ENCODE measurements at regions not wholly inside any gene's neighbourhood (a gene's known extent, or its start where the extent isn't known, plus 50 kb on each side); places are given as distances from the start of the nearest gene placed in this dataset.
"Not testable (repeated sequence)": the region's sequence is repeated elsewhere in the genome, so short reads cannot be mapped to it uniquely, and the experiment has no call there.

GRCh38 chr2:44102790-44103562 lies 65.7 kb upstream of the PPM1B start:
- Histone ChIP-seq H3K27me3 (no peaks in the 10 kb centered on the region), H3K36me3 (no peaks in the 10 kb centered on the region), H3K27ac (peak overlapping the region; percentile 67), H3K4me1 (peaks cover 21% of the 10 kb centered on the region), H3K4me3 (no peak overlapping the region), H3K9me3 (no peaks in the 10 kb centered on the region)
- DNase-seq (ENCODE audit: extremely low spot score in 2 of 2), result no peak
- intact Hi-C loops (cut with DNase I), result no loop called here
- no peak for TF ChIP-seq CTCF (IDR thresholded peaks at IDR 0.05)
- TF ChIP-seq POLR2AphosphoS5 (IDR thresholded peaks at IDR 0.05; ENCODE audit: insufficient read depth in 1 of 2, low read depth in 1 of 2), result no peak
- no peak for TF ChIP-seq POLR2A (IDR thresholded peaks at IDR 0.05)

DNA sequence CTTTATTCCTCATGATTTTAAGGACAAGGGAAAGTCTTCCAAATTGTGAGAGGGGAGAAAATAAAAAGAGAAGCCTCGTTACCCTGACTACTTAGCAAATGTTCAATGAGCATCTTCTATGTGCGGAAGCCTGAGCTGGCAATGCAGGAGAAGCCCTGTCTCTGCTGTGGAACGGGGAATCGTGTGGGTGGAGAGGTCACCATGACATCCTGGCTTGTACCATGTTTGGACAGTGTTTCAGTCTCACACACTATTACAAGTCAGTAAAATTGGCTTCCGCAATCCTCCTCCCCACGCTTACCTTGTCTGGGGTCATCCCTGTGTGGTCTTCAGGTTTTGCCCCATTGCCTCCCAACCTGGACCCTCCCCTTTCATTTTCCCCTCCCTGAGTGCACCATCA lies 65.0 kb upstream of the PPM1B start:
- Histone ChIP-seq H3K36me3 (no peaks in the 10 kb centered on the region), H3K27me3 (no peaks in the 10 kb centered on the region), H3K27ac (peak overlapping the region; percentile 67), H3K4me1 (peaks cover 21% of the 10 kb centered on the region), H3K4me3 (no peak overlapping the region), H3K9me3 (no peaks in the 10 kb centered on the region)
- TF ChIP-seq CTCF (IDR thresholded peaks at IDR 0.05) (no peak), POLR2AphosphoS5 (IDR thresholded peaks at IDR 0.05; ENCODE audit: insufficient read depth in 1 of 2, low read depth in 1 of 2) (no peak), POLR2A (IDR thresholded peaks at IDR 0.05) (no peak)
- DNase-seq (ENCODE audit: extremely low spot score in 2 of 2), result no peak
- intact Hi-C loops (cut with DNase I), result no loop called here

GRCh38 chr2:44104855-44105271 lies 63.8 kb upstream of the PPM1B start:
- TF ChIP-seq POLR2AphosphoS5 (IDR thresholded peaks at IDR 0.05; ENCODE audit: insufficient read depth in 1 of 2, low read depth in 1 of 2) (no peak), CTCF (IDR thresholded peaks at IDR 0.05) (no peak), POLR2A (IDR thresholded peaks at IDR 0.05) (no peak)
- Histone ChIP-seq H3K36me3 (no peaks in the 10 kb centered on the region), H3K4me1 (peaks cover 21% of the 10 kb centered on the region), H3K9me3 (no peaks in the 10 kb centered on the region), H3K4me3 (no peak overlapping the region), H3K27ac (no peak overlapping the region), H3K27me3 (no peaks in the 10 kb centered on the region)
- no peak for DNase-seq (ENCODE audit: extremely low spot score in 2 of 2)
- intact Hi-C loops (cut with DNase I), result no loop called here

DNA sequence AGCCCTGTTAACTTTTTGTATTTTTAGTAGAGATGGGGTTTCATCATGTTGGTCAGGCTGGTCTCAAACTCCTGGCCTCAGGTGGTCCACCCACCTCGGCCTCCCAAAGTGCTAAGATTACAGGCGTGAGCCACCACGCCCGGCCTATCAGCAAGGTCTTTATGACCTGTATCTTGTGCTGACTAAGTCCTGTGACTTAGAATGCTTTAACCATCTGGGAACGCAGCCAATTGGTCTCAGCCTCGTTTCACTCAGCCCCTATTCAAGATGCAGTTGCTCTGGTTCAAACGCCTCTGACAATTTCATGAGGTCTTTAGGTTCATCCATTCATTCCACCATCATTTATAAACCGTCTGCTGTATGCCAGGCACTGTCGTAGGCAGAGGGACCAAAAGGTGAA lies 62.2 kb upstream of the PPM1B start:
- peaks cover 12% of the 10 kb centered on the region for H3K4me1 ChIP-seq
- H3K9me3 ChIP-seq; H3K36me3 ChIP-seq; intact Hi-C loops (cut with DNase I); H3K4me3 ChIP-seq; H3K27ac ChIP-seq; DNase-seq (ENCODE audit: extremely low spot score in 2 of 2); H3K27me3 ChIP-seq: not testable (repeated sequence)

DNA sequence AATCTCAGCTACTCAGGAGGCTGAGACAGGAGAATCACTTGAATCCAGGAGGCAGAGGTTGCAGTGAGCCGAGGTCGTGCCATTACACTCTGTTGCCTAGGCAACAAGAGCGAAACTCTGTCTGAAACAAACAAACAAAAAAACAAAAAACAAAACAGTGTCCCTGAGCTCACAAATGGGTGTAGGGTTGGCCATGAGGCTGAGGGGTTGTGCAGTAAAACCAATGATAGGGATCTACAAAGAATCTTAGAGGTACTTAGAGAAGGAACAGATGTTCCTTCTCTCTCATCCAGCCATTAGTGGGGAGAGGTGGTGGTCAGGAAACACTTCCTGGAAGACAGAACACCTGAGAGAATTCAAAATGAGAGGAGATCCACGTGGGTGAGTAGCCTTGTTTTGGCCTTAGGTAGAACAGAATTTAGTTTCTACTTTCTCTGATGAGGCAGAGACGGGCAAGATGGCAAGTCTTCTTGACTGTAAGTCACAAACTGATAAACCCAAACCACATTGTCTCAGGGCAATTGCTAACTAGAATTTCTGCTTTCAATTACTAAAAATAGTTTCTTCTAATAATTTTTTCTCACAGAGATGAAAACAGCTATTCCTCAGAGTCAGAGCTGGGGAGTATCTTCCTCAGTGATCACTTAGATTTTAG lies 61.5 kb upstream of the PPM1B start:
- no peaks in the 10 kb centered on the region for H3K36me3 ChIP-seq
- no peaks in the 10 kb centered on the region for H3K27me3 ChIP-seq
- no peak overlapping the region for H3K4me3 ChIP-seq
- H3K9me3 ChIP-seq, result no peaks in the 10 kb centered on the region
- DNase-seq (ENCODE audit: extremely low spot score in 2 of 2), result no peak
- intact Hi-C loops (cut with DNase I), result no loop called here
- TF ChIP-seq POLR2A (IDR thresholded peaks at IDR 0.05) (no peak), CTCF (IDR thresholded peaks at IDR 0.05) (no peak), POLR2AphosphoS5 (IDR thresholded peaks at IDR 0.05; ENCODE audit: insufficient read depth in 1 of 2, low read depth in 1 of 2) (no peak)
- no peak overlapping the region for H3K27ac ChIP-seq
- H3K4me1 ChIP-seq, result peaks cover 5% of the 10 kb centered on the region

Measured in vagina (tissue), 2 donors.